Retinal pigment epithelial cell (primary cell): ENCODE measurements at regions not wholly inside any gene's neighbourhood (a gene's known extent, or its start where the extent isn't known, plus 50 kb on each side); places are given as distances from the start of the nearest gene placed in this dataset.

Experiments
- DNase-seq: peaks from one replicate; pipeline ENCODE4 v3.0.0-alpha.2; 2010; ENCODE audit warnings: low read depth
- H3K4me3 ChIP-seq: 2 replicates; pipeline ENCODE4 v1.5.1; 2011; ENCODE audit warnings: mild to moderate bottlenecking, low read length, control low read depth, moderate library complexity
- CTCF ChIP-seq: conservative IDR thresholded peaks from 2 replicates; pipeline ENCODE4 v1.5.1; 2011; ENCODE audit warnings: low read depth, low read length, control low read depth, inconsistent platforms

DNA sequence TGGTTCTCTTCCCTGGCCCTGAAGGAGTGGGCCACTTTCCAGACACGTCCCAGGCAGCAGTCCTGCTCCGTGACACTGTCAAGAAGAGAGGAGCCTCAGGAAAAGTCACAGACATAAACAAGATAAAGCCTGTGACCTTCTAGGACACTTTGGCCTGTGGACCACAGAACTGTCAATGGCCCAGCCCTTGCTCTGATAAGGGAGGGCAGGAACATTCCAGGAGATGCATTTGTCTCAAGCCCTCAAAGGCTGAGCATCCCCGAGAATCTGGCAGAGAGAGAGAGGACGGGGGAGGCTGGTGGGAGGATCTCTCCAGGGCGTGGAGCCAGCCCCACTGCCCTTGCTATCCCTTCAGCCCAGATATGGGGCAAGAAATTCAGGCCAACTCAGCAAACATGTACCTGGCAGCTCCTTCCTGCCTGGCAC is 476.4 kb downstream of the INSC start:
- TF ChIP-seq CTCF: no peak
- DNase-seq: no peak
- H3K4me3 ChIP-seq: no peak overlapping the region

- no peak for TF ChIP-seq CTCF
- H3K4me3 ChIP-seq: no peak overlapping the region
- no peak for DNase-seq
Observed at GRCh38 chr11:15594607-15595006, 479.9 kb downstream of the INSC start.

GRCh38 chr11:15599376-15599775 is 484.7 kb downstream of the INSC start:
- no peak for DNase-seq
- no peak for TF ChIP-seq CTCF
- H3K4me3 ChIP-seq: no peak overlapping the region

- no peak for TF ChIP-seq CTCF
- no peak overlapping the region for H3K4me3 ChIP-seq
- no peak for DNase-seq
Observed at GRCh38 chr11:15602047-15602446, 487.3 kb downstream of the INSC start.

GRCh38 chr11:15602785-15603567 is 488.3 kb downstream of the INSC start:
- no peak overlapping the region for H3K4me3 ChIP-seq
- no peak for TF ChIP-seq CTCF
- DNase-seq: no peak

DNA sequence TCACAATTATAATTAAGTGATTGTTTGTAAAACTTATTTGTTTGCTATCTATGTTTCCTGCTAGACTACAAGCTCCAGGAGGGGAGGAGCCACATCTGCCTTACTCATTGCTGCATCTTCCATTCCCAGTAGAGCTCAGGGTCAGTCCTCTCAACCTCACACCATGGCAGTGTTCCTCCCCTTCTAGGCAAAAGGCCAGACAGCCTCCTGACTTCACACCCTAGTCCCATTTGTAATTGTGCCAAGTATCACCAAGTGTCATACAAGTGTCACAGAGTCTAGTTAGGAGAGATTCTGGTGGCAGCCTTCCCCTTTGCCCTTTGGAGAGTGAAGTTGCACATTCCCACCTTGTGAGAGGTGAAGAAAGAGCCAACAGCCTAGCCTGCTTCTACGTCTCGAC is 490.4 kb downstream of the INSC start:
- no peak for DNase-seq
- no peak for TF ChIP-seq CTCF

GRCh38 chr11:15607361-15608036 is 492.8 kb downstream of the INSC start:
- no peak for TF ChIP-seq CTCF
- DNase-seq: no peak
- H3K4me3 ChIP-seq: no peak overlapping the region

More for the DNA sequence above, 490.4 kb downstream of the INSC start:
- H3K4me3 ChIP-seq: no peak overlapping the region
